ENCODE measurements at regions not wholly inside any gene's neighbourhood (a gene's known extent, or its start where the extent isn't known, plus 50 kb on each side); places are given as distances from the start of the nearest gene placed in this dataset.

- Histone ChIP-seq H3K79me2 (ENCODE audit: control insufficient read depth, insufficient read depth, low read length) (no peaks in the 10 kb centered on the region), H4K20me1 (ENCODE audit: control insufficient read depth, insufficient read depth) (no peaks in the 10 kb centered on the region), H3K4me1 (ENCODE audit: control insufficient read depth, insufficient read depth, low read length) (no peaks in the 10 kb centered on the region), H3K9ac (ENCODE audit: control insufficient read depth, insufficient read depth, low read length) (no peak overlapping the region), H3K36me3 (ENCODE audit: control insufficient read depth in 2 of 2, insufficient read depth in 2 of 2, low read length in 1 of 2) (no peaks in the 10 kb centered on the region), H2AFZ (ENCODE audit: control insufficient read depth, low read depth, low read length) (no peak overlapping the region), H3K4me3 (no peak overlapping the region), H3K9me3 (replicated peaks; ENCODE audit: control insufficient read depth, insufficient read depth, low read length) (no peaks in the 10 kb centered on the region), H3K4me2 (ENCODE audit: control insufficient read depth, insufficient read depth) (no peak overlapping the region), H3K27ac (ENCODE audit: control insufficient read depth, insufficient read depth) (no peak overlapping the region), H3K27me3 (replicated peaks in 1 of 2; ENCODE audit: control insufficient read depth in 2 of 2, insufficient read depth in 2 of 2, low read length in 1 of 2) (no peaks in the 10 kb centered on the region)
- FAIRE-seq (no peak), DNase-seq (ENCODE audit: low read depth, low spot score) (no peak), ATAC-seq (no peak)
- CTCF ChIA-PET, result interaction anchor here (1.5 kb wide), 1 partner anchor 20 kb away, joined by 3 read pairs; no protein-coding TSS in a partner anchor
- intact Hi-C loops (cut with micrococcal nuclease; ENCODE audit: unreplicated experiment) (no loop called here), in situ Hi-C loops (cut with MboI) (no loop called here)
- SMC1A ChIA-PET (ENCODE audit: uncharacterized antibody, unreplicated experiment), result interaction anchor here (1.2 to 1.5 kb wide), 3 partner anchors 8 to 226 kb away, joined by 3 read pairs; no protein-coding TSS in a partner anchor
- RAD21 ChIA-PET (ENCODE audit: unreplicated experiment), result no interaction called here
- no TSS peak for BruUV-seq (replicated peaks)
- POLR2A ChIA-PET, result no interaction called here
- TF ChIP-seq EED (IDR thresholded peaks at IDR 0.05; ENCODE audit: low read depth) (no peak), MTA2 (IDR thresholded peaks at IDR 0.05; ENCODE audit: low read depth) (no peak), TCF3 (IDR thresholded peaks at IDR 0.05; ENCODE audit: borderline replicate concordance, insufficient read depth, low read depth, low read length) (no peak), KAT2A (conservative IDR thresholded peaks at IDR 0.05; ENCODE audit: control insufficient read depth, low read depth, low read length) (no peak), CTCF (IDR thresholded peaks at IDR 0.05 in 2 of 3, conservative IDR thresholded peaks at IDR 0.05 in 1 of 3; ENCODE audit: control insufficient read depth in 2 of 3, extremely low read depth in 1 of 3, insufficient read depth in 1 of 3, low read depth in 3 of 3, low read length in 3 of 3) (no peak), PML (IDR thresholded peaks at IDR 0.05; ENCODE audit: low read length) (no peak), HDGF (IDR thresholded peaks at IDR 0.05) (no peak), SMARCA5 (IDR thresholded peaks at IDR 0.05) (no peak), E2F4 (IDR thresholded peaks at IDR 0.05; ENCODE audit: low read depth, low read length) (no peak), CBX3 (IDR thresholded peaks at IDR 0.05; ENCODE audit: borderline replicate concordance, low read depth) (no peak), ZBTB40 (IDR thresholded peaks at IDR 0.05; ENCODE audit: borderline replicate concordance) (no peak), TBL1XR1 (IDR thresholded peaks at IDR 0.05; ENCODE audit: low read depth, low read length) (no peak), JUND (IDR thresholded peaks at IDR 0.05; ENCODE audit: low read depth, low read length) (no peak)
- TF ChIP-seq, protein P1, sequence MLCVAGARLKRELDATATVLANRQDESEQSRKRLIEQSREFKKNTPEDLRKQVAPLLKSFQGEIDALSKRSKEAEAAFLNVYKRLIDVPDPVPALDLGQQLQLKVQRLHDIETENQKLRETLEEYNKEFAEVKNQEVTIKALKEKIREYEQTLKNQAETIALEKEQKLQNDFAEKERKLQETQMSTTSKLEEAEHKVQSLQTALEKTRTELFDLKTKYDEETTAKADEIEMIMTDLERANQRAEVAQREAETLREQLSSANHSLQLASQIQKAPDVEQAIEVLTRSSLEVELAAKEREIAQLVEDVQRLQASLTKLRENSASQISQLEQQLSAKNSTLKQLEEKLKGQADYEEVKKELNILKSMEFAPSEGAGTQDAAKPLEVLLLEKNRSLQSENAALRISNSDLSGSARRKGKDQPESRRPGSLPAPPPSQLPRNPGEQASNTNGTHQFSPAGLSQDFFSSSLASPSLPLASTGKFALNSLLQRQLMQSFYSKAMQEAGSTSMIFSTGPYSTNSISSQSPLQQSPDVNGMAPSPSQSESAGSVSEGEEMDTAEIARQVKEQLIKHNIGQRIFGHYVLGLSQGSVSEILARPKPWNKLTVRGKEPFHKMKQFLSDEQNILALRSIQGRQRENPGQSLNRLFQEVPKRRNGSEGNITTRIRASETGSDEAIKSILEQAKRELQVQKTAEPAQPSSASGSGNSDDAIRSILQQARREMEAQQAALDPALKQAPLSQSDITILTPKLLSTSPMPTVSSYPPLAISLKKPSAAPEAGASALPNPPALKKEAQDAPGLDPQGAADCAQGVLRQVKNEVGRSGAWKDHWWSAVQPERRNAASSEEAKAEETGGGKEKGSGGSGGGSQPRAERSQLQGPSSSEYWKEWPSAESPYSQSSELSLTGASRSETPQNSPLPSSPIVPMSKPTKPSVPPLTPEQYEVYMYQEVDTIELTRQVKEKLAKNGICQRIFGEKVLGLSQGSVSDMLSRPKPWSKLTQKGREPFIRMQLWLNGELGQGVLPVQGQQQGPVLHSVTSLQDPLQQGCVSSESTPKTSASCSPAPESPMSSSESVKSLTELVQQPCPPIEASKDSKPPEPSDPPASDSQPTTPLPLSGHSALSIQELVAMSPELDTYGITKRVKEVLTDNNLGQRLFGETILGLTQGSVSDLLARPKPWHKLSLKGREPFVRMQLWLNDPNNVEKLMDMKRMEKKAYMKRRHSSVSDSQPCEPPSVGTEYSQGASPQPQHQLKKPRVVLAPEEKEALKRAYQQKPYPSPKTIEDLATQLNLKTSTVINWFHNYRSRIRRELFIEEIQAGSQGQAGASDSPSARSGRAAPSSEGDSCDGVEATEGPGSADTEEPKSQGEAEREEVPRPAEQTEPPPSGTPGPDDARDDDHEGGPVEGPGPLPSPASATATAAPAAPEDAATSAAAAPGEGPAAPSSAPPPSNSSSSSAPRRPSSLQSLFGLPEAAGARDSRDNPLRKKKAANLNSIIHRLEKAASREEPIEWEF (IDR thresholded peaks at IDR 0.05; ENCODE audit: insufficient replicate concordance, low read depth, low read length), result no peak
Measured at GRCh38 chr12:28824849-28825248, 324.2 kb upstream of the FAR2 start.
